ENCODE measurements at regions not wholly inside any gene's neighbourhood (a gene's known extent, or its start where the extent isn't known, plus 50 kb on each side); places are given as distances from the start of the nearest gene placed in this dataset.

- WGBS, 2 experiments, result 95 to 96% methylated on average over 6 of the region's 6 CpGs
- no peaks in the 10 kb centered on the region for H3K4me1 ChIP-seq (ENCODE audit: control insufficient read depth, insufficient read depth, low read length)
- H3K27me3 ChIP-seq (ENCODE audit: control insufficient read depth, insufficient read depth, low read length, poor library complexity, severe bottlenecking), result no peaks in the 10 kb centered on the region
- no peak overlapping the region for H3K27ac ChIP-seq (ENCODE audit: insufficient read depth, low read depth, low read length, poor library complexity, severe bottlenecking)
- H3K9me3 ChIP-seq (ENCODE audit: control insufficient read depth, low read length), result no peaks in the 10 kb centered on the region
- no peak overlapping the region for H3K4me3 ChIP-seq (ENCODE audit: insufficient read depth, low read depth, low read length)
- H3K36me3 ChIP-seq (ENCODE audit: control insufficient read depth, insufficient read depth, low read length), result no peaks in the 10 kb centered on the region
Observed at GRCh38 chr5:125115195-125115525, 368.7 kb upstream of the ZNF608 start.

GRCh38 chr5:125117566-125117965 is 371.1 kb upstream of the ZNF608 start:
- H3K9me3 ChIP-seq (ENCODE audit: control insufficient read depth, low read length), result no peaks in the 10 kb centered on the region
- no peak overlapping the region for H3K4me3 ChIP-seq (ENCODE audit: insufficient read depth, low read depth, low read length)
- H3K27ac ChIP-seq (ENCODE audit: insufficient read depth, low read depth, low read length, poor library complexity, severe bottlenecking), result no peak overlapping the region
- no peaks in the 10 kb centered on the region for H3K36me3 ChIP-seq (ENCODE audit: control insufficient read depth, insufficient read depth, low read length)
- no peaks in the 10 kb centered on the region for H3K27me3 ChIP-seq (ENCODE audit: control insufficient read depth, insufficient read depth, low read length, poor library complexity, severe bottlenecking)
- no peaks in the 10 kb centered on the region for H3K4me1 ChIP-seq (ENCODE audit: control insufficient read depth, insufficient read depth, low read length)
- 79% methylated on average over 6 of the region's 6 CpGs for WGBS, 2 experiments

GRCh38 chr5:125120012-125120411 is 373.6 kb upstream of the ZNF608 start:
- H3K36me3 ChIP-seq (ENCODE audit: control insufficient read depth, insufficient read depth, low read length), result no peaks in the 10 kb centered on the region
- H3K27ac ChIP-seq (ENCODE audit: insufficient read depth, low read depth, low read length, poor library complexity, severe bottlenecking), result no peak overlapping the region
- 71% methylated on average over 6 of the region's 6 CpGs for WGBS, 2 experiments
- H3K4me3 ChIP-seq (ENCODE audit: insufficient read depth, low read depth, low read length), result no peak overlapping the region
- no peaks in the 10 kb centered on the region for H3K27me3 ChIP-seq (ENCODE audit: control insufficient read depth, insufficient read depth, low read length, poor library complexity, severe bottlenecking)
- H3K4me1 ChIP-seq (ENCODE audit: control insufficient read depth, insufficient read depth, low read length), result no peaks in the 10 kb centered on the region
- H3K9me3 ChIP-seq (ENCODE audit: control insufficient read depth, low read length), result no peaks in the 10 kb centered on the region

- Histone ChIP-seq H3K4me3 (ENCODE audit: insufficient read depth, low read depth, low read length) (no peak overlapping the region), H3K36me3 (ENCODE audit: control insufficient read depth, insufficient read depth, low read length) (no peaks in the 10 kb centered on the region), H3K9me3 (ENCODE audit: control insufficient read depth, low read length) (no peaks in the 10 kb centered on the region), H3K4me1 (ENCODE audit: control insufficient read depth, insufficient read depth, low read length) (no peaks in the 10 kb centered on the region), H3K27me3 (ENCODE audit: control insufficient read depth, insufficient read depth, low read length, poor library complexity, severe bottlenecking) (no peaks in the 10 kb centered on the region), H3K27ac (ENCODE audit: insufficient read depth, low read depth, low read length, poor library complexity, severe bottlenecking) (no peak overlapping the region)
- WGBS, 2 experiments, result 70 to 72% methylated on average over 6 of the region's 6 CpGs
Observed at GRCh38 chr5:125125031-125125823, 378.8 kb upstream of the ZNF608 start.

- Histone ChIP-seq H3K4me3 (ENCODE audit: insufficient read depth, low read depth, low read length) (no peak overlapping the region), H3K9me3 (ENCODE audit: control insufficient read depth, low read length) (no peaks in the 10 kb centered on the region), H3K27me3 (ENCODE audit: control insufficient read depth, insufficient read depth, low read length, poor library complexity, severe bottlenecking) (no peaks in the 10 kb centered on the region)
Observed at GRCh38 chr5:125126050-125126449, 379.6 kb upstream of the ZNF608 start.

GRCh38 chr5:125129151-125129806 is 382.8 kb upstream of the ZNF608 start:
- H3K36me3 ChIP-seq (ENCODE audit: control insufficient read depth, insufficient read depth, low read length), result no peaks in the 10 kb centered on the region
- no peak overlapping the region for H3K4me3 ChIP-seq (ENCODE audit: insufficient read depth, low read depth, low read length)
- H3K27me3 ChIP-seq (ENCODE audit: control insufficient read depth, insufficient read depth, low read length, poor library complexity, severe bottlenecking), result no peaks in the 10 kb centered on the region
- H3K27ac ChIP-seq (ENCODE audit: insufficient read depth, low read depth, low read length, poor library complexity, severe bottlenecking), result no peak overlapping the region
- 93 to 94% methylated on average over 4 of the region's 4 CpGs for WGBS, 2 experiments
- no peaks in the 10 kb centered on the region for H3K9me3 ChIP-seq (ENCODE audit: control insufficient read depth, low read length)
- peaks cover 3% of the 10 kb centered on the region for H3K4me1 ChIP-seq (ENCODE audit: control insufficient read depth, insufficient read depth, low read length)

More at GRCh38 chr5:125126050-125126449, 379.6 kb upstream of the ZNF608 start:
- Histone ChIP-seq H3K27ac (ENCODE audit: insufficient read depth, low read depth, low read length, poor library complexity, severe bottlenecking) (no peak overlapping the region), H3K36me3 (ENCODE audit: control insufficient read depth, insufficient read depth, low read length) (no peaks in the 10 kb centered on the region), H3K4me1 (ENCODE audit: control insufficient read depth, insufficient read depth, low read length) (no peaks in the 10 kb centered on the region)

GRCh38 chr5:125130591-125130990 is 384.2 kb upstream of the ZNF608 start:
- H3K36me3 ChIP-seq (ENCODE audit: control insufficient read depth, insufficient read depth, low read length), result no peaks in the 10 kb centered on the region
- 96 to 100% methylated on average over 1 to 2 of the region's 2 CpGs for WGBS, 2 experiments
- H3K4me3 ChIP-seq (ENCODE audit: insufficient read depth, low read depth, low read length), result no peak overlapping the region
- H3K9me3 ChIP-seq (ENCODE audit: control insufficient read depth, low read length), result no peaks in the 10 kb centered on the region
- H3K27me3 ChIP-seq (ENCODE audit: control insufficient read depth, insufficient read depth, low read length, poor library complexity, severe bottlenecking), result no peaks in the 10 kb centered on the region
- no peak overlapping the region for H3K27ac ChIP-seq (ENCODE audit: insufficient read depth, low read depth, low read length, poor library complexity, severe bottlenecking)
- H3K4me1 ChIP-seq (ENCODE audit: control insufficient read depth, insufficient read depth, low read length), result peaks cover 4% of the 10 kb centered on the region

- H3K4me1 ChIP-seq (ENCODE audit: control insufficient read depth, insufficient read depth, low read length), result peaks cover 4% of the 10 kb centered on the region
- no peaks in the 10 kb centered on the region for H3K27me3 ChIP-seq (ENCODE audit: control insufficient read depth, insufficient read depth, low read length, poor library complexity, severe bottlenecking)
- H3K27ac ChIP-seq (ENCODE audit: insufficient read depth, low read depth, low read length, poor library complexity, severe bottlenecking), result no peak overlapping the region
- no peaks in the 10 kb centered on the region for H3K9me3 ChIP-seq (ENCODE audit: control insufficient read depth, low read length)
- no peak overlapping the region for H3K4me3 ChIP-seq (ENCODE audit: insufficient read depth, low read depth, low read length)
- 88 to 94% methylated on average over 2 of the region's 3 CpGs for WGBS, 2 experiments
- no peaks in the 10 kb centered on the region for H3K36me3 ChIP-seq (ENCODE audit: control insufficient read depth, insufficient read depth, low read length)
Observed at GRCh38 chr5:125134216-125135081, 388.0 kb upstream of the ZNF608 start.

GRCh38 chr5:125137535-125137934 is 391.1 kb upstream of the ZNF608 start:
- Histone ChIP-seq H3K4me1 (ENCODE audit: control insufficient read depth, insufficient read depth, low read length) (peaks cover 4% of the 10 kb centered on the region), H3K27ac (ENCODE audit: insufficient read depth, low read depth, low read length, poor library complexity, severe bottlenecking) (no peak overlapping the region), H3K27me3 (ENCODE audit: control insufficient read depth, insufficient read depth, low read length, poor library complexity, severe bottlenecking) (no peaks in the 10 kb centered on the region), H3K9me3 (ENCODE audit: control insufficient read depth, low read length) (no peaks in the 10 kb centered on the region), H3K4me3 (ENCODE audit: insufficient read depth, low read depth, low read length) (no peak overlapping the region), H3K36me3 (ENCODE audit: control insufficient read depth, insufficient read depth, low read length) (no peaks in the 10 kb centered on the region)
- WGBS, 2 experiments, result 94 to 96% methylated on average over 3 of the region's 3 CpGs

- no peaks in the 10 kb centered on the region for H3K36me3 ChIP-seq (ENCODE audit: control insufficient read depth, insufficient read depth, low read length)
- 85 to 94% methylated on average over 1 of the region's 1 CpG for WGBS, 2 experiments
- no peak overlapping the region for H3K27ac ChIP-seq (ENCODE audit: insufficient read depth, low read depth, low read length, poor library complexity, severe bottlenecking)
- peaks cover 4% of the 10 kb centered on the region for H3K4me1 ChIP-seq (ENCODE audit: control insufficient read depth, insufficient read depth, low read length)
- no peaks in the 10 kb centered on the region for H3K9me3 ChIP-seq (ENCODE audit: control insufficient read depth, low read length)
- H3K4me3 ChIP-seq (ENCODE audit: insufficient read depth, low read depth, low read length), result no peak overlapping the region
- H3K27me3 ChIP-seq (ENCODE audit: control insufficient read depth, insufficient read depth, low read length, poor library complexity, severe bottlenecking), result no peaks in the 10 kb centered on the region
Observed at GRCh38 chr5:125138266-125138665, 391.8 kb upstream of the ZNF608 start.

Data from ectodermal cell (in vitro differentiated cells).